HG03571 (cell line): ENCODE measurements at regions not wholly inside any gene's neighbourhood (a gene's known extent, or its start where the extent isn't known, plus 50 kb on each side); places are given as distances from the start of the nearest gene placed in this dataset.
"Not testable (repeated sequence)": the region's sequence is repeated elsewhere in the genome, so short reads cannot be mapped to it uniquely, and the experiment has no call there.

Experiments used
- ATAC-seq: cut with Tn5 transposase; IDR thresholded peaks from one replicate; pipeline ENCODE4 v1.9.1; 2021; ENCODE audit not compliant: unreplicated experiment

DNA sequence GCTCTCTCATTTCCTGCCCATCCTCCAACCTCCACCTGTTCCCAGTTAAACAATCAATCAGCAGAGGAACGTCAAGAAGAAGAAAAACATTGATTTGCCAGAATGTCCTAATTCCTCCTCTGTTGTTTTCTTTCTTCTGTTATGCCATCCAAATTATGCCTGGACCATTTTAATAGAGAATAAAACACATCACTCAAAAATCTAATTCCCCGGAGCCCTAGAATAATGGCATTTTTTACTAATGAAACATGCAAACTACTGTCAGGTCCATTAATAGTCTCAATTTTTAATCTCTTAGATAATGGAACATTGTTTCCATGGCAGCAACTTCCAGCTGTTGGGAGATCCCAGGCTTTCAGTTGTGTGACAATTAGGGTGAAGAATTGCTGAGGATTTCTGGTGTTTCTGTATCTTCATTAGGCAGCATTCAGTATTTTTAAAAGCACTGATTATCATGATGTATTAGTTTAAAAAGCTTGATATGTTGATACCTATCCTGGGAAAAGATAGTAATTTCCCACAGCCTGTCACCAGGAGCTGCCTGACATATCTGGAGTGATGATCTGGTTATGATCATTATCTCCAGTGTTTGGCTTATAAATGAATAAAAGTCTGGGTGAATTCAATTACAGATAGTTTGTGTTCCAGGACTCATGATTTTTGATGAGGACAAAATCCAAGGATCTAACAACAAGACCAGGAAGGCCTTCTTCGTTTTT is 209.8 kb downstream of the TPBG start:
- ATAC-seq: no peak

DNA sequence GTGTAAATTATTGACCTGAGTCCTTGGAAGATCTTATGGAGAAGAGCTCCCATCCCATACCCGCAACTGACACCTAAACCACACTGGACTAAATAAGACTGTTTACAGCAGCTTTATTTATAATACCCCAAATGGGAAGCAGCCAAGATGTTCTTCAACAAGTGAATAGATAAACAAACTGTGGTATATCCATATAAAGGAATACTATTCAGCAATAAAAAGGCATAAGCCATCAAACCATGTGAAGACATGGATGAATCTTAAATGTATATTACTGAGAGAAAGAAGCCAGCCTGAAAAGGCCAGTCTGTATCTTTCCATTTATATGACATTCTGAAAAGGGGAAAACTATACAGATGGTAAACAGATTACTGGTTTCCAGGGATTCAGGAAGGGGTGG is 212.7 kb downstream of the TPBG start:
- ATAC-seq: no peak

DNA sequence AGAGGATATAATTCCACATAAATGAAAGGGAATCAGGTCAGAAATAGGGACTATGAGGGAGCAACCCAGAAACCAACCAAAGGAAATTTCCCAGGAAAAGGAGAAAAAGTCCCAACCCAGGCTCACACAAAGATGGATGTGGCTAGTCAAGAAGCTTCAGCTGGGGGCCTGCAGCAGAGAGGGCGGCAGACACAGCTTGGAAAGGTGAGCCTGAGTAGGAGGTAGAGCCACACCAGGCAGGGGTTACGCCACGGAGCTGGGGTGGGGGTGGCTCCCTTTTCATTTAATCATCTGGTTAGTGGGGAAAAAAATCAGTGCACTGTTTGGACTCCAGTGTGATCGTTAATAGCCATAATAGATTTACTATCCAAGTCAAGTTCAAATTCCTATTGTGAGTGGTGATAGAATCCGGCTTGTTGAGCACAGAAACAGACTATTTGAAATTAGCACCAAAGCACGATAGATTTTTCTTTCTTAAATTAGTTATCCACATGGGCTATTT is 220.6 kb downstream of the TPBG start:
- no peak for ATAC-seq

DNA sequence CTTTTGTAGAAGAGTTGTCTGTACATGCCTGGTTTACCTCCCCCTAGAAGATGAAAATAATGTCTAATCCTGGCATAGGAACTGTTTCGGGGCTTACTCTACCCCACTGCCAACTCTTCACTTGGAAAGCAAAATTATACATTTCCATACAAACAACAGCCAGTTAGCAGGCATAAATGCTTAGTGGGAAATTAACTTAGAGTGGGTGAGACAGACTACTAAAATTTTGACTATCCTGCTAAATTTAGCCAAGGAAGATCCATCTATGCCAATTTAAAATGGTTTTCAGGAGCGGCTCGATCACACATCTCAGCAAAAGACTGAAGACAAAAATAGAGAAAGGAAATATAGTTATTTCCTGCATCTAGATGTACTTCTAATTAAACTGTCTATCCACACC is 221.2 kb downstream of the TPBG start:
- no peak for ATAC-seq

DNA sequence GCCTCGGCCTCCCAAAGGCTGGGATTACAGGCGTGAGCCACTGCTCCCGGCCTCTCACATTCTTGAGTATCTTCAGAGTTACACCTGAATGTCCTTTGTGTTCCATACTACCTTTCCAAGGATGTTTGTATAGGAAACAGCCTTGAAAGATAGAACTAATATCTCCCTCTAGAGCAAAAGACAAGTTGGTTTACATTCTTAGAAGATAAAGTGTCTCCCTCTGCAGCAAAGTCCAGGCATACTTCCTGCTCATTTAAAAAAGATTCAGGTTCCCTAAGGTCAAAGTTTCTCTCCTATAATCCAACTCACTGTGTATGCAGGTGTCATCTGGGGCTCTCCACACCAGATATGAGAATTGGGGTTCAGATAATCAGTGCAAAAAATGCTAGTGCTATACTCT is 224.4 kb downstream of the TPBG start:
- no peak for ATAC-seq

DNA sequence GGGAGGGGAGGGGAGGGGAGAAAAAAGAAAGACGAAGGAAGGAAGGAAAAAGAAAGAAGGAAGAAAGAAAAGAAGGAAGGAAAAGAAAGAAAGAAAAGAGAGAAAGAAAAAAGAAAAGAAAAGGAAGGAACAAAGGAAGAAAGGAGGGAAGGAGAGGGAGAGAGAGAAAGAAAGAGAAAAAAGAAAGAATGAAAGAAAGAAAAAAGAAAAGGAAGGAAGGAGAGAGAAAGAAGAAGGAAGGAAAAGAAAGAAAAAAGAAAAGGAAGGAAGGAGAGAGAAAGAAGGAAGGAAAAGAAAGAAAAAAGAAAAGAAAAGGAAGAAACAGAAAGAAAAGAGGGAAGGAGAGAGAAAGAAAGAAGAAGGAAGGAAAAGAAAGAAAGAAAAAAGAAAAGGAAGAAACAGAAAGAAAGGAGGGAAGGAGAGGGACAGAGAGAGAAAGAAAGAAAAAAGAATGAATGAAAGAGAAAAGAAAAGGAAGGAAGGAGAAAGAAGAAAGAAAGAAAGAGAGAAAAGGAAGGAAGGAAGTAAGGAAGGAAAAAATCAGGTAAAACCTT is 225.3 kb downstream of the TPBG start:
- no peak for ATAC-seq

DNA sequence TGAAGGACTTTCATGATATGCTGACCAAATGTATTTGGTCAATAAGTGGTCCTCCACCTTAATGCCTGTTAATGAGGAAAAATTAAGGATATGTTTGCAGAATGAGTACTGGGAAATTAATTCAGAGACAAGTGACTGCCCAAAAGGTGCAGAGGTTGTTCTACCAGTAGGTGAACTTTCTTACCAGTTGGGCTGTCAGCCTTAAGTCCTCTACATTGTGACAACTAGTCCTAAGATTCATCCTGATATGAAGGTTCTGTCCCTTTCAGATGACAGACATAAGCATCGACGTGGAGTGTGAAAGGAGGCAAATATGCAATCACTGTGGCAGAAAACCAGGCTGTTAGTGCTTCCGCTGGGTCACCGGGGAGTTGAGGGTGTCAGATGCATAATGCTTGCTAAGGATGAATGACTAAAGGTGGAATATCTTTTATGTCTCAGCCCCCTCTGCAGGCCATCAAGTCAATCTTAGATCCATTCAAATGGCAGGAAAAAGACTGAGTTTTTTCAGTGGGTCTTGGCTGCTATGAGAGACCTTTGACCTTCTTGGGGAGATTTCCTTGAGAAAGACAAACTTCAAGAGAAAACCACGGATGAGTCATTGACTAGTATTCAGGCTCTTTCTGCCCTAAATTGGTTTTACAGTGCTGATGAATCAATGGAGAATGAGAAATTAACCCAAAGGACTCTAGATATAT is 226.0 kb downstream of the TPBG start:
- no peak for ATAC-seq

DNA sequence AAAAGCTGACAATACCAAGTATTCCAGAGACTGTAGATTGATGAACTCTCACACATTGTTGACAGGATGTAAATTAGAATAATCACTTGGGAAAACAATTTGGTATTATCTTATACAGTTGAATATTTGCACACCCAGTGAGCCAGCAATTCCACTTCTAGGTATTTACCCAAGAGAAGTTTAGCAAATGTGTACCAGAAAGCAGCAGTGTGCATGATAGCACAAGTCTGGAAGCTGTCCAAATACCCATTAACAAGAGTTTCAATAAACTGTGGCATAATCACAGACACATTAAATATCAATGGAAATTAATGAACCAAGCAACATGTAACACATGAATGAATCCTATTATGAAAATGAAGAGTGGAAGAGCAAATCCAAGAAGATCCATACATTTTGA is 233.6 kb downstream of the TPBG start:
- no peak for ATAC-seq

DNA sequence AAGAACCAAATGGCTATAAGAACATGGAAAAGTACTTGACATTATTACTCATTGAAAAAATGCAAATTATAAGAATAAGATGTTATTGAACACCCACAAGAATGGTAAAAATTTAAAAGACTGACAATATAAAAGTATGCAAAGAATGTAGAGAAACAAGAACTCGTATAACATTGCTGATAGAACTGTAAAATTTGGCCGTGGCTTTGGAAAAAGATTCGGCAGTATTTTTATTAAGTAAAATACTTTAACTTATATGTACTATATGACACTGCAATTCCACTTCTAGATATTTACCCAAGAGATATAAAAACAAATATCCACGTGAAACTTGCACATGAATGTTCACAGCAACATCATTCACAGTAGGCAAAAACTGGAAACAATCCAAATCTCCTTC is 239.2 kb downstream of the TPBG start:
- ATAC-seq: no peak

DNA sequence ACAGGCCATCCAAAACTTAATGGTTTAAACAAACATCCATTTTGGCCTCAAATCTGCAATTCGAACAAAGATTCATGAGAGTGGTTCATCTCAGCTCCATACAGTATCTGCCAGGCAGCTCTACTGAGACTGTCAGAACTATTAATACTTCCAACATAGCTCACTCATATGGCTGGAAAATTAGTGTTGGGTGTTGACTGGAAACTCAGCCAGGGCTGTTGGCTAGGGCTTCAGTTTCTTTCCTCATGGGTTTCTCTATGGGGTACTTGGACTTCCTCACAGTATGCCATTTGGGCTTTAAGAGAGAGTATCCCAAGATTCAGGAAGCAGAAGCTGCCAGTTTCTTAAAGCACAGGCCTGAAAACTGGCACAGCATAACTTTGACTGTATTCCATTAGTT is 240.3 kb downstream of the TPBG start:
- ATAC-seq: no peak

DNA sequence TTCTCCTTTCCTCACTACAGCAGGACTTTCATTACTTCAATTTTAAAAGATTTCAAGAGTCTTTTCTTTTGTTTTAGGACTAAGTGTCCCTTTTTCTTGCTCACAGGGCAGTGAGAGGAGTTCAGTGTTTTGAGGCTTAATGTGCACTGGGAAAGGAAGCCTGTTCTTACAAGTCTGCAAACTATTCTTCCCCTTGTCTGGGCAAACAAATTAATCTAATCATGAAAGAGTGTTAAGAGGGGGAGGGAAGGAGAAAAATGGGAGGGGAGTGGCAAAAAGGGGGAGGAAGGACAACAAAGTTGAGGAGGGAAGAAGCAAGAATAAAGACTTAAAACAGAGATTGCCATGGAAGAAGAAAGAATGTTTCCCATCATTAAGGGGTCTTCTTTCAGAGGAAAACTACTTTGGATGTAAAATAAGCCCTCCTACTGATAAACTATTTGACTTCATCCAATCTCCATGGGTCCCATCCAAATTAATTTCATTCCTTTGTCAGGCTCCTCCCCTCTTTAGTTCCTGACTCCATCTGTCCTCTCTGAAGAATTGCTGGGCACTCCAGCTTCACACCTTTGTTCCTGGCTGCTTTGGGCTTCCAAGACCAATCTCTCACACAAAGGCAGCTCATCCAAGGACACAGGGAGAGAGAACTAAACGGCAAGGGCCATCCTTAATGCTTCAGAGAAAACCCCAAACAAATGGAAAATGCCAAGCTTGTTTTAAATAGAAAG is 244.5 kb downstream of the TPBG start:
- no peak for ATAC-seq

DNA sequence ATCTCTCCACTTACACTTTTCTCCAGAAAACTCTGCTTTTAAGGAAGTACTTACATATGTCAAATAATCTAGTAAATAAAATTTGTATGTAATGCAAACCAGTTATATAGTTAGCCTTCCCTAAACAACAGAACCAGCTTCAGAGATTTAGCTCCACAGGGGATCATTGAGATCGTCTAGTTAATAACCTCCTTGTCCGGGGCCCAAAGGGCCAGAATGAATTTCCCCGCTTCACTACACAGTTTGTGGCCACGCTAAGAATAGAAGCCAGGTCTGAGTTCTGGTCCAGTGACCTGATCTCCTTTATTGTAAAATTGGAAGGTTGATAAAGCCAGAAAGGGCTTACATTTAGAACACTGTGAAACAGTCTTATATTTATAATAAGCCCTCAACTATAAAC is 245.2 kb downstream of the TPBG start:
- no peak for ATAC-seq

DNA sequence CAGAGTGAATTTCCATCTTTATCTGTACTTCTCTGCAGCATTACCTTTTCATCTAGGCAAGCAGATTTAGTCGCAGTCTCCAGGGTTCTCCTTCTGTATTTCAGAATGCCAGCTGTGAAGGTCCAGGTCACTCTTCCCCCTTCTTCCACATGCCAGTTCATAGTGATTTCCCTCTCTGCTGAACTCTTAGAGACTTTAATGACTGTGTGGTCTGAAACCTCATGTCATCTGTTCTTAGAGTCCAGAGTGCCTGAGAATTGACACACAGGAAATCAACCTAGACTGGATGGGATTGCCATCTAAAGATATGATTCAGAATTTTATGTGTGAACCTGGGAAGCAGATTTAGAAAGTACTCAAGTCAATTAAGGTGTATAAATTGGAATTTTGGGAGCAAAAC is 248.1 kb downstream of the TPBG start:
- no peak for ATAC-seq

DNA sequence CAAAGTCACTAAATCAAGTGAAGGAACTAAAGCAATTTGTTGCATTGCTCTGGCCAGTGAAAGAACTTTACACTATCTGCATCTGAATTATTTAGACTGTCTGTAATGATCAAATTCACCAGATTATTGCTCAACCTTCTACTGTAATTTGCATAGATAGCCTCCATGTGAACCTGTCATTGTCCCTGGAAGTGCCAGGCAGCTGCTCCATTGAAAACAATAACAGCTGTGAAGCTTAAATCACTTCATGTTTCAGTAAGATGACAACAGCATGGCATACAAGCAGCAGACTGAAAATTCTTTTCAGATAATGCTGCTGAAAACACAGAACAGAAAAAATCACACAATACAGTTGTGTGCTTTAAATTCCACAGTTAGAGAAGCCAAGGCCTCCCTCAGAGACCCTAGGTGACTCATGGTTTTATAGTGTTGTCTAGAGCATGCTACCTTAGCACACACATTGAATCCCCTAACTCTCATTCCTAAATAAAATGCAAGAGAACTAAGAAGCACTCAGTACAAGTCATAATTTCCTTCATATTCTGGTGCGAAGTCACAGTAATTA is 248.9 kb downstream of the TPBG start:
- no peak for ATAC-seq

DNA sequence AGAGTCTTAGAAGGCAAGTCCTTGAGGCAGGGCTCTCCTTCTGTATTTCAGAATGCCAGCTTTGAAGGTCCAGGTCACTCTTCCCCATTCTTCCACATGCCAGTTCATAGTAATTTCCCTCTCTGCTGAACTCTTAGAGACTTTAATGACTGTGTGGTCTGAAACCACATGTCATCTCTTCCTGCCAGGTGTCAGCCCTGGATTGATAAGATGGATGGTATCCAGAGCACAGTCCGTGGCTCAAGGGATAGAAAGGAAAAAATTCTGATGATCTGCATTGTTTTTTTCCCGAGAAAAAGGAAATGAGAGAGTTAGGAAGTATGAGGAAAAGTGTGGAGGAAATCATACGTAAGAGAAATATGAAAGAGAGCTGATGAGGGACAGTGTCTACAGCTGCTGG is 250.9 kb downstream of the TPBG start:
- no peak for ATAC-seq

DNA sequence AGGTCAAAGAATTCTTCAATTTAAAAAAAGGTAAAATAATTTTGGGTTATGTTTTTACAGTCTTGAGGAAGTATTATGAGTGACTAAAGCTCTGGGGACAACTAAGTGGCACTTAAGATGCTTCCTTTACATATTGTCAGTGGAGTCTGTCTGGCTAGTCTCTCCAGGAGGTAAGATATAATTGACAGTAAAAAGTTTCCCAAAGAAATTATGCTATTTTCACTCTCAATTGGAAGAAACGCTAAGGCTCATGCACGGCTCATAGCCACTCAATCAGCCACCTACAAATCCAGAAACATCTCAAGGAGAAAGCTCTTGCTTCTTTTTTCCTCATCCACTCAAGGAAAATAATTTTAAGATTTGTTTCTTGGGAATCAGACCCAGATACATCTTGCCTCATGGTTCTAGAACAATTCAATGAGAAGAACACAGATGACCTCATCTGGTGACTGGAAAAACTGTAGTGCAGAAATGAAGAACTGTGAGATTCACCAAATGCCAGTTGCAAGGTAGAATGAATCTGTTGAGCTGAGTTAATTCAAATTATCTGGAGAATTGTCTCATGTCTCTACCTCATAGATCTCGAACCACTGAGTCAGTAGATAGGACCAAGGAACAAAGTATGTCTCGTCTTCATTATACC is 252.9 kb downstream of the TPBG start:
- ATAC-seq: no peak

DNA sequence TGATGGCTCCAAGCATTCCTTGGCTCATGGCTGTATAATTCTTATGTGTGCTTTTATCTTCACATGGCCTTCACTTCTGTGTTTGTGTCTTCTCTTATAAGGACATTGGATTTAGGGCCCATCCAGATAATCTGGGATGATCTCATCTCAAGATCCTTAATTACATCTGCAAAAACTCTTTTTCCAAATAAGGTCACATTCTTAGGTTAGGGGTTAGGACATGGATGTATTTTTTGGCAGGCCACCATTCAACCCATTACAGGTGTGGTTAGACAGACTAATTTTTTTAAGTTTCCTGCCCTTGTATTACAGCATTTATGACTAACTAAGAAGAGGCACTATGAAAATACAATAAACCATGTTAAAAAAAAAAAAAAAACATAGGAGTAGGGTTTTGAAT is 254.0 kb downstream of the TPBG start:
- ATAC-seq: no peak

DNA sequence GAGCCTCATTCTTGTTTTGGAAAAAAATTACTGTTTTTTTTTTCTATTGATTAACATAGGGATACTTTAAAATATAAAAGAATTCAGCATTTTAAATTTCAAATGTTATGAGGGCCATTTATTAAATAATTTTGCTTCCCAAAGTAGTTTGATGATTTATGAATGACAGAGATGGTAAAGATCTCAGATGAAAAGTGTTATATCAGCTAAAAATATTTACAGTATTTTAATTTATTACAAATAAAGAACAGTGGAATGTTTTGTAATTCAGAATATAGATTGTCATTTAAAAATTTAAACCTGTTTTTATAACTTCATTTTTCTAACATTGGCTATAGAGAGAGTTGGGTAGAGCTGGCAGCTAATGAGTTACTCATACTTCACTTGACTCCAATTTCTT is 256.0 kb downstream of the TPBG start:
- ATAC-seq: no peak

DNA sequence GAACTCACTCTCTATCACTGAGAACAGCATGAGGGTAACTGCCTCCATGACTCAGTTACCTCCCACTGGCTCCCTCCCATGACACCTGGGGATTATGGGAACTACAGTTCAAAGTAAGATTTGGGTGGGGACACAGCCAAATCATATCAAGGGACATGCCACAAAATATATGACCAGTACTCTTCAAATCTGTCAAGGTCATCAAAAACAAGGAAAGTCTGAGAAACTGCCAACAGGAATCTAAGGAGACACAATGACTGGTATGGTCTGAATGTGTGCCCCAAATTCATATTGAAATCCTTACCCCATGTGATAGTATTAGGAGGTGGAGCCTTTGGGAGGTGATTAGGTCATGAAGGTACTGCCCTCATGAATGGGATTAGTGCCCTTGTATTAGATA is 258.8 kb downstream of the TPBG start:
- ATAC-seq: no peak

DNA sequence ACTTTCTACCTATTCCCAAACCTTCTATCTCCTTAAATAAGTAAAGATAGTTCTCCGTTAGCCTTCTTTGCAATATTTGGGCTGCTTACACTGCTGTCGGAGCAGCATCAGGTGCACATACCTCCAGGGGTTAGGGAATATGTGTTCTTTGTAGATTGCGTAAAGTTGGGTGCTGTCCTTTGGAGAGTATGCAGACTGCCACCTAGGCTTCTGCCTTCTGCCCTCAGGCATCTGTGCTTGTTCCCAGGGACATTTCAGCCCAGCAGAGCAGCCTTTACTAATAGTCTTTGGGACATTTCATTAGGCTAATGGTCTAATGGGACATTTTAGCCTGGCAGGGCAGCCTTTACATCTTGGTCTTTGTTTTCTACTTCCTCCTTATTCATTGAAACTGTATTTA is 260.6 kb downstream of the TPBG start:
- ATAC-seq: no peak

DNA sequence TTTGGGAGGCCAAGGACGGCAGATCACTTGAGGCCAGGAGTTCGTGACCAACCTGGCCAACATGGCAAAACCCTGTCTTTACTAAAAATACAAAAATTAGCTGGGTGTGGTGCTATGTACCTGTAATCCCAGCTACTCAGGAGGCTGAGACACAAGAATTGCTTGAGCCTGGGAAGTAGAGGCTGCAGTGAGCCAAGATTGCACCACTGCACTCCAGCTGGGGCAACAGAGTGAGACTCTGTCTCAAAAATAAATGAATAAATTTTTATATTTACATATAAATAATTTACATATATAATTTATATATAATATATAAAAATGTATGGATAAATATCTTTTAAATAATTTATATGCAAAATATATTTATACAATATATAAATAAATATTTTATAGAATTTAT is 263.3 kb downstream of the TPBG start:
- not testable (repeated sequence) for ATAC-seq
